ENCODE measurements at regions not wholly inside any gene's neighbourhood (a gene's known extent, or its start where the extent isn't known, plus 50 kb on each side); places are given as distances from the start of the nearest gene placed in this dataset.
A peak's percentile ranks its signal among the peaks of the same experiment; 100 is the strongest.

- Histone ChIP-seq H3K9me3 (ENCODE audit: control insufficient read depth, insufficient read depth, low read length) (no peaks in the 10 kb centered on the region), H3K4me3 (ENCODE audit: low read length) (no peak overlapping the region), H3K4me1 (ENCODE audit: control insufficient read depth, insufficient read depth, low read length) (peaks cover 14% of the 10 kb centered on the region), H3K36me3 (ENCODE audit: control insufficient read depth, insufficient read depth, low read length) (no peaks in the 10 kb centered on the region), H3K27me3 (ENCODE audit: control insufficient read depth, insufficient read depth, low read length) (no peaks in the 10 kb centered on the region), H3K27ac (ENCODE audit: low read length) (no peak overlapping the region)
- DNase-seq (no peak), ATAC-seq (no peak)
- intact Hi-C loops (cut with micrococcal nuclease): no loop called here
- H3K9me3 Mint-ChIP-seq: peaks cover 0 to 3% of the 10 kb centered on the region in 2 donors
- peak overlapping the region; percentile 92 for H3K4me3 Mint-ChIP-seq
- H3K36me3 Mint-ChIP-seq: no peaks in the 10 kb centered on the region
- peak overlapping the region in 1 of 2 donors; percentile 95 for H3K27ac Mint-ChIP-seq
- 98% methylated on average over 4 of the region's 4 CpGs for WGBS (ENCODE audit: insufficient coverage)
- TF ChIP-seq CTCF (IDR thresholded peaks at IDR 0.05): no peak
- peaks cover 39 to 41% of the 10 kb centered on the region in 2 donors for H3K4me1 Mint-ChIP-seq
- H3K27me3 Mint-ChIP-seq (ENCODE audit: low read depth in 2 of 2): peaks cover 0 to 3% of the 10 kb centered on the region in 2 donors
Observed at GRCh38 chr15:26083457-26083856, 220.3 kb upstream of the ATP10A start.

DNA sequence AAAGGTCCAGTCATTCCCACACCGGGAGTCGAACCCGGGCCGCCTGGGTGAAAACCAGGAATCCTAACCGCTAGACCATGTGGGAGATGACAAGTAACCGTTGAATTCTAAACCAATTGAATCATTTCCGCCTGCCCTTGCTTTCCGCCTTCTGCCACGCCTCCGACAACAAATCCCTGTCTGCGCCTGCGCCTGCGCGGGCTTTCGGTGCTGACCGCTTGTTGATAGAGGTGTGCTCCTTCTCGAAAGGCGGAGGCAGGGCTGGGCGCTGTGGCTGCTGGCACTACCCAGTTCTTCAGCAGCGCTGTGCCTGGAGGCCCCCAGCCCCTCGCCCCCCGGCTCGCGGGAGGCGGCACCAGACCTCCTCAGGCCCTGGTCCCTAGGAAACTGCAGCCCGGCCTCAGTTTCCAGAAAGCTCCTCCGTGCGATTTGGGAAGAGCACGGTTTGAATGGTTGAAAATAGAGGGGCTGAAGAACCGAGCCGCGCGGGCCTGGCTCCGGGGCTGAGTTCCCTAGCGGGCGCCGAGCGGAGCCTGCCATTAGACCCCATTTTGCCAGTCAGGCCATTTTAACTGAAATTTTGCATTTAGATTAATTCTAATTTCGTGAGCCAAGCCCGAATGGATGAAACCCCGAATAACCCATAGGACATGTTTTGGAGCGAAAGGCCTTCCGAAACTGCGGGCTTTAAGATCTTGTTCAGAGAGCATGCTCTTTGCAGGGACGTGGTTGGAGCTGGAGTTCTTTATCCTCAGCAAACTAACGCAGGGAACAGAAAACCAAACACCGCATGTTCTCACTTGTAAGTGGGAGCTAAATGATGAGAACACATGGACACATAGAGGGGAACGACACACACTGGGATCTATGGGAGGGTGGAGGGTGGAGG lies 219.3 kb upstream of the ATP10A start:
- peak overlapping the region; percentile 88 for H3K4me3 ChIP-seq (ENCODE audit: low read length)
- TF ChIP-seq CTCF (IDR thresholded peaks at IDR 0.05): no peak
- no peaks in the 10 kb centered on the region for H3K9me3 ChIP-seq (ENCODE audit: control insufficient read depth, insufficient read depth, low read length)
- peaks cover 0 to 3% of the 10 kb centered on the region in 2 donors for H3K9me3 Mint-ChIP-seq
- WGBS (ENCODE audit: insufficient coverage): 2% methylated on average over 48 of the region's 48 CpGs
- H3K4me1 ChIP-seq (ENCODE audit: control insufficient read depth, insufficient read depth, low read length): peaks cover 14% of the 10 kb centered on the region
- H3K27ac Mint-ChIP-seq: peak overlapping the region; percentile 95
- no peaks in the 10 kb centered on the region for H3K36me3 ChIP-seq (ENCODE audit: control insufficient read depth, insufficient read depth, low read length)
- intact Hi-C loops (cut with micrococcal nuclease): no loop called here
- peaks cover 0 to 3% of the 10 kb centered on the region in 2 donors for H3K27me3 Mint-ChIP-seq (ENCODE audit: low read depth in 2 of 2)
- DNase-seq (peak; percentile 89 to 97), ATAC-seq (peak; percentile 94 to 96 (median 95))
- H3K36me3 Mint-ChIP-seq: no peaks in the 10 kb centered on the region
- H3K27ac ChIP-seq (ENCODE audit: low read length): peak overlapping the region; percentile 79
- peaks cover 46 to 48% of the 10 kb centered on the region in 2 donors for H3K4me1 Mint-ChIP-seq
- peak overlapping the region; percentile 92 for H3K4me3 Mint-ChIP-seq
- no peaks in the 10 kb centered on the region for H3K27me3 ChIP-seq (ENCODE audit: control insufficient read depth, insufficient read depth, low read length)

- H3K27me3 Mint-ChIP-seq (ENCODE audit: low read depth in 2 of 2): peaks cover 0 to 3% of the 10 kb centered on the region in 2 donors
- H3K27ac ChIP-seq (ENCODE audit: low read length): peak overlapping the region; percentile 45
- H3K4me3 Mint-ChIP-seq: peak overlapping the region; percentile 92
- intact Hi-C loops (cut with micrococcal nuclease): no loop called here
- H3K27me3 ChIP-seq (ENCODE audit: control insufficient read depth, insufficient read depth, low read length): no peaks in the 10 kb centered on the region
- H3K27ac Mint-ChIP-seq: peak overlapping the region; percentile 95
- no peak for TF ChIP-seq CTCF (IDR thresholded peaks at IDR 0.05)
- H3K4me1 Mint-ChIP-seq: peaks cover 46 to 48% of the 10 kb centered on the region in 2 donors
- ATAC-seq (no peak), DNase-seq (no peak)
- WGBS (ENCODE audit: insufficient coverage): 51% methylated on average over 10 of the region's 10 CpGs
- no peaks in the 10 kb centered on the region for H3K9me3 ChIP-seq (ENCODE audit: control insufficient read depth, insufficient read depth, low read length)
- no peaks in the 10 kb centered on the region for H3K36me3 Mint-ChIP-seq
- H3K4me3 ChIP-seq (ENCODE audit: low read length): no peak overlapping the region
- peaks cover 14% of the 10 kb centered on the region for H3K4me1 ChIP-seq (ENCODE audit: control insufficient read depth, insufficient read depth, low read length)
- no peaks in the 10 kb centered on the region for H3K36me3 ChIP-seq (ENCODE audit: control insufficient read depth, insufficient read depth, low read length)
- H3K9me3 Mint-ChIP-seq: peaks cover 0 to 3% of the 10 kb centered on the region in 2 donors
Observed at GRCh38 chr15:26081758-26082220, 218.7 kb upstream of the ATP10A start.

All from natural killer cell (primary cell).